ENCODE measurements at regions not wholly inside any gene's neighbourhood (a gene's known extent, or its start where the extent isn't known, plus 50 kb on each side); places are given as distances from the start of the nearest gene placed in this dataset.

- no peak for DNase-seq
These were observed 529.4 kb upstream of the CXADR start for GRCh38 chr21:16983420-16983819.

DNA sequence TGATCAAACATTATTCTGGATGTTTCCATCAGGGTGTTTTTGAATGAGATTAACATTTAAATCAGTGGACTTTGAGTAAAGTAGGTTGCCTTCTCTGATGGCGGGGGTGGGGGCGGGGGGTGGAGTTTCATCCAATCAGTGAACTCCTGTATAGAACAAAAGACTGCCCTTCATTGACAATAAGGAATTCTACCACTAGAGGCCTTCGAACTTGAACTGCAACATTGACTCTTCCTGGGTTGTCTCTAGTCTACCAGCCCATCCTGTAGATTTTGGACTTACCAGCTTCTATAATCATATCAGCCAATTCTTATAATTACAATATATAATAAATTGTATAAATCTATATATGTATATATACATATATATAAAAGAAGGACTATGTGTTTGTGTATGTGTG is 520.4 kb upstream of the CXADR start:
- no peak for DNase-seq

DNA sequence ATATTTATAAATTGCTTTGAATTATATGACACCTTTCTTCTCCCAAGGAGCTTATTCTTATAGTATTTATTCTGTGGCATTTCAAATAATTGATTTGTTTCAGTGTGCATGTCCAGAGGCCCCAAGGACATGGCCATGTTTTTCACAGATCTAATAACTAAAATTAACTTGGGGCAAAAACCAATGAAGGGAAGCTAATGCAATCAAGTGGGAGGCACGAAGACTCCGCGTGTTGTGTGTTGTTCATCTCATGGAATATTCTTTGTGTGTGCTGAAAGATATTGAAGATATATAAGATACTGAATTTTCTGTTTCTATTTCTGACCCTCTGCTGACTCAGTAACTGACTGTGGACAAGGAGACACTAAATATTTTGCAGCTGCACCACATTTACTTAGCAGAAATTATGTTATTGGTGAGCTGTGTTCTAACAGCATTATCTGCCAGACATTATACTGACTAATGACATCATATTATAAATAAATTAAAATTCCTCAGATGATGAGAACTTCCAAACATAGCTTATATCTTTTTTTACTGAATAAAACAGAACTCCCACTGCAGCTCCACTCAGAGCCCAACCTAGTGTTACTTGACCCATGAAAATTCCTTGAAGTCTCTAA is 519.3 kb upstream of the CXADR start:
- DNase-seq, result no peak

GRCh38 chr21:17002594-17003257 is 510.1 kb upstream of the CXADR start:
- DNase-seq, result no peak

GRCh38 chr21:17003258-17003615 is 509.6 kb upstream of the CXADR start:
- no peak for DNase-seq

GRCh38 chr21:17003763-17004373 is 509.0 kb upstream of the CXADR start:
- no peak for DNase-seq

DNA sequence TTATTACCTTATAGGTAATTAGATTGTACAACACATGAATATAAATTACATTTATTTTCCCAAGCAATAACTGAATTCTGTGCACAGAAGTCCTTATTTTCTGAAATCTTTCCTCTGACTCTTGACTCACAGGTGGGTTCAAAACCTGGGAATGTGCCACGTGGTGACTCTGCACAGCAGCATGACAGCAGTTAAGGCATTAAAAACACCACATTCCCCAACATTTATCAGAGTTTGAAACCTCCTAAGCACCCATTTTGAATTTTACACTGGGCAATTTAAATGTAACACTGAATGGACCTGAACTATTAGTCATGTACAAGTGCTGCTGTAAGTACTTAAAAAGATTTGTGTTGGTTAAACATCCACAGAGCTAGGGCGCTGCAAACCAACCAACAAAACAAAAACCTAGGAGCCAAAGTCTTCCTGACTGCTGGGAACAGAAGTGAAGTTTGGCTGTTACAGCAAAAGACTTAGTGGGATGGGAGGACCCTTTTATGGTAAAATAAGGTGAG is 480.6 kb upstream of the CXADR start:
- DNase-seq, result no peak

GRCh38 chr21:17044696-17045095 is 468.1 kb upstream of the CXADR start:
- DNase-seq, result no peak

GRCh38 chr21:17045214-17045853 is 467.5 kb upstream of the CXADR start:
- DNase-seq, result no peak

DNA sequence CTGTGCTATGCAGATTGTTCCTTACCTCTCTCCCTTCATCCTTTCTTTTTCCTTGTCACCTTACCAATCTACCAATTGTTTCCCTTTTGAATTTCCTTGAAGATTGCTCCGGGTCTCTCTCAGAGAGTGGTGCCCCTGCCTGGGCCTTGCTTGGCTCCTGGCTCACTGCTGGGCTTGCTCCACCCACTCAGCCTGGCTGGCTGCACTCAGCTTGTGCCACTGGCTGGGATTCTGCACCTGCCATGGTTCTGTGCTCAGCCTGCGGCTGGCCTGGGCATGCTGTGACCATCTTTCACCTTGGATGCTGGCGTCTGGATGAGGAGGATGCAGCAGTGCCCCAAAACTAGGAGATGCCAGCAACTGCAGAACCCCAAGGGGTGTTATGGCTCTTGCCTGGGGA is 463.9 kb upstream of the CXADR start:
- DNase-seq, result no peak

DNA sequence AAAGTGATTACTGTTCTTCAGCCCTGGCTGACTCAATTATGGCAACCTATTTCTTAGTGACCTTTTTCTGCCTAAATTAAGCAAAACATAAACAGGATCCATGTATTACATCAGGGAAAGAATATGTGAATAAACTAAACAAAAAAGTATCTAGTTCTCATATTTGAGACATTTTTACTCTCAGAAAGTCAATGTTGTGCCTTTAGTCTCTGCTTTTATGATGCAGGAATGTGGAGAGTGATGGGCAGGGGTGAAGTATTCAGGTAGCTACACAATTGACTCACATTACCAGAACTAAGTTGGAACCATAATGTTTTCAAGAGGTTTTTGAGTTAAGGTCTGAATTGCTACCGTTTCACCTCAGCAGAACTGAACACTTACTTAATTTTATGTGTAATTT is 462.7 kb upstream of the CXADR start:
- DNase-seq, result no peak

GRCh38 chr21:17050646-17051045 is 462.2 kb upstream of the CXADR start:
- no peak for DNase-seq

GRCh38 chr21:17051054-17051453 is 461.8 kb upstream of the CXADR start:
- DNase-seq, result no peak

DNA sequence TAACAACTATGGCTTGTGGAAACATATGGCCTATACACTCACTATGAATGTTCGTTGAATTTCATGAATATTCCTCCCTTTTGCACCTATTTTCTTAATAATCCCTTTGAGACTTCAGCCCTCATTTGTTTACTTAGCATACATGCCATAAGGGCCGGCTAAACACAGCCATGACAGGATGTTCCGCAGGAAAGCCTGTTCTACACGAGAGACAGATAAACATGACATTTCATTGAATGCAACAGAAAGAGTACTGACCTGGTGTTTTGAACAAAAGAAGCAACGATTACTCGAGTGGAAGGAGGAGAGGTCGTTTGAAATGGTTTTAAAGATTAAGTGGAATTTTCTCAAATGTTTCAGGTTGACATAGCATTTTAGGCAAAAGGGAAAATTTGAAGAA is 459.5 kb upstream of the CXADR start:
- DNase-seq, result no peak

DNA sequence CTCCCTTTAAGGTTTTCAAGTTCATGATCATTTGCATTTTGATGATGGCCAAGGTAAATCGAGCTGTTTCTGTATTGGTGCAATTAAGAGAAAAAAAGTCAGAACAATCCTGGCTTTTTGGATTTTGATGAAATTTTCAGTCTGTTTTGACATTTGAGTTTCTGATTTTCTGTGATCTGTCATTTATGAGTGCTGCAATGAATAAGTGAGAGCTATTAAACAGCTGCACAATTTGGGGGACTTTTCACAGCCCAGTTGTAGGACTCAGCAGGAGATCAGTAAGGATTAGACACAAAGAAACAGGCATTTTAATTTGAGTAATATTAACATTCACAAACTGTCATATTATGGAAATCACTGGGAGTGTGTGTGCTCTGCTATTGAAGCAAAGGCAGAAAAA is 452.9 kb upstream of the CXADR start:
- DNase-seq, result no peak

DNA sequence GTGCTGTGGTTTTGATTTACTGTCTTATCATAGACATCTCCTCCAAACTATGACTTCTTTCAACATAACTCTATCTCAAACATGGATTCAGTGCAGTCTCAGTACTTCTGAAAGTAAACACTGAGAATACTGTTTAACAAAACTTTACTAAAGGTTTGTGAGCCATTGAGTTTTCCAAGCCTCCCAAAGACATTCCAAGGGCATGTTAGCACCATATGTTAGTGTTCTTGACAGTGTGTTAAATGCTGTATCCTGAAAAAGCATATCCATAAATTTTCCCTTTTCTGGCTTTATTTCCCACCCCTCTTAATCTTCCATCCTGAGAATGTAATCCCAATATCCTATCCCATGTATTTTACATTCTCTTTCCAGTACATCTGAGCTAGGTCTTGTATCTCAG is 446.8 kb upstream of the CXADR start:
- DNase-seq, result no peak

DNA sequence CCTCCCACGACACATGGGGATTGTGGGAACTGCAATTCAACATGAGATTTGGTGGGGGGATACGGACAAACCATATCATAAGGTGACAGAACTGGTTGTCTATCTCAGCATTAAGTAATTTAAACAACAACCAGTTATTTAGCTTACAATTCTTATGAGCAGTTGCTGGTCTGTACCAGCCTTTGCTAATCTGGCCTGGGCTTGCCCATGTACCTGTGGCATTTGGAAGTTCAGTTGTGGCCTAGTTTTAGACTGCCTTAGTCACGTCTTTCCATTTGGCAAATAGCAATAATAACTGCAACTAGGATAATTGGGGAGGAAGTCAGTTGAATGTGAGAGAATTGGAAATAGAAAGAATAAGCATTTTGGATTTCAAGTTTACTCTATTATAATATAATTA is 441.8 kb upstream of the CXADR start:
- DNase-seq, result no peak

GRCh38 chr21:17081193-17081592 is 431.6 kb upstream of the CXADR start:
- no peak for DNase-seq

GRCh38 chr21:17082843-17083483 is 429.9 kb upstream of the CXADR start:
- DNase-seq, result no peak

GRCh38 chr21:17085707-17086106 is 427.1 kb upstream of the CXADR start:
- no peak for DNase-seq

DNA sequence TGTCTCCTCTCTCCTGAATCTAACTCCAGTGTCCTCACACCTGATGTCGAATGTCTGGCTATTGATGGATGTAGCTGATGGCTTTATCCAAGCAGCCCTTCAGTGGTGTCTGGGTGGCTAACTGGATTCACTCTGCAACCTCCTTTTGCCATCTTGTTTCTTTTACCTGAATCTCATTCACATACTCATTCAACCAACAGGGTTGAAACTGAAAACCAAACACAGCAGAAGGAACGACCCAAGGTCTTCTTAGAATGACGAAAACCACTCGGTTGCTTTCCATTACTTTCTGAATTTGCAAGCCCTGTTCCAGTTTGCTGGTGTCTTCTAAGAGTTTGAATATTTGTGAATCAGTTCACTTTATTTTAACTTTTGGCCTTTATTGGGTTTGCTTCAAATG is 424.3 kb upstream of the CXADR start:
- DNase-seq, result no peak

GRCh38 chr21:17089091-17089491 is 423.8 kb upstream of the CXADR start:
- no peak for DNase-seq

DNA sequence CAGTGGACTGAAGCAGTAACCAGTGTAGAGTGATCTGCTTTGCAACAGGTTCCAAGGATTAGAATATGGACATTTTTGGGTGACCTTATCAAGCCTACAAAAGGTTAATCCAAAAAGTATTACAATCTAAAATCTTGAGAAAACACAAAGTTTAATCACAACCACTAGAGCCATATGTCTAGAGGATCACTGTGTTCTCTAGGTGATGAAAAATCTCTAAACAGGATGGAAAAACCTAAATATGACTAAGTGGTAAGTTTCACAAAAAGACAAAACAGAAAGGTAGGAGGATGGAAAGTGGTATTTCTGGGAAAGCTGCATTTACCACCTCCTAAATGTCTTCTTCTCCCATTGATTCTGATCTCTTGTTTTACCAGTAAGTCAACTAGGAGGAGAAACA is 411.1 kb upstream of the CXADR start:
- DNase-seq, result no peak

DNA sequence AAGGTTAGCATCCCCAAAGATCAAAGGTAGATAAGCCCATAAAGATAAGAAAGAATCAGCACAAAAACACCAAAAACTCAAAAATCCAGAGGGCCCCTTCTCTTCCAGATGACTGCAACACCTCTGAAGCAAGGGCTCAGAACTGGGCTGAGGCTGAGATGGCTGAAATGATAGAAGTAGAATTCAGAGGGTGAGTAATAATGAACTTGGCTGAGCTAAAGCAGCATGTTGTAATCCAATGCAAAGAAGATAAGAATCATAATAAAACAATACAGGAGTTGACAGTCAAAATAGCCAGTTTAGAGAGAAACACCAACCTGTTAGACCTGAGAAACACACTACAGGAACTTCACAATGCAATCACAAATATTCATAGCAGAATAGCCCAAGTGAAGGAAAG is 406.9 kb upstream of the CXADR start:
- DNase-seq, result no peak
